KMS-11 (cell line): ENCODE measurements at regions not wholly inside any gene's neighbourhood (a gene's known extent, or its start where the extent isn't known, plus 50 kb on each side); places are given as distances from the start of the nearest gene placed in this dataset.

Experiments
- H2AFZ ChIP-seq: fragments of 200-600 bp; sonication (generic); 2 replicates; pipeline ENCODE4 v1.6.1; 2016; ENCODE audit warnings: antibody characterized with exemption, mixed run types, low read depth
- H3K27ac ChIP-seq: fragments of 200-600 bp; sonication (generic); 2 replicates; pipeline ENCODE4 v1.6.1; 2016; ENCODE audit warnings: mild to moderate bottlenecking, mixed run types
- H3K27me3 ChIP-seq: fragments of 200-600 bp; sonication (generic); 2 replicates; pipeline ENCODE4 v1.6.1; 2017; ENCODE audit warnings: mild to moderate bottlenecking, low read depth, mixed run types, moderate library complexity; ENCODE audit not compliant: insufficient read depth
- H3K36me3 ChIP-seq: fragments of 200-600 bp; sonication (generic); 2 replicates; pipeline ENCODE4 v1.6.1; 2017; ENCODE audit warnings: mild to moderate bottlenecking, mixed run types; ENCODE audit not compliant: insufficient read depth
- H3K4me1 ChIP-seq: fragments of 200-600 bp; sonication (generic); 2 replicates; pipeline ENCODE4 v1.6.1; 2016; ENCODE audit warnings: mild to moderate bottlenecking, low read depth, mixed run types; ENCODE audit not compliant: poor library complexity, severe bottlenecking
- H3K4me2 ChIP-seq: fragments of 200-600 bp; sonication (generic); 2 replicates; pipeline ENCODE4 v1.7.0; 2016; ENCODE audit warnings: mild to moderate bottlenecking, mixed run types
- H3K4me3 ChIP-seq: fragments of 200-600 bp; sonication (generic); IDR thresholded peaks from 2 replicates; pipeline ENCODE4 v1.6.1; 2017; ENCODE audit warnings: low read depth, low read length, mixed read lengths; ENCODE audit not compliant: insufficient read depth
- H3K79me2 ChIP-seq: fragments of 200-600 bp; sonication (generic); 2 replicates; pipeline ENCODE4 v1.6.1; 2016; ENCODE audit warnings: low read depth, mixed run types; ENCODE audit not compliant: insufficient read depth
- H3K9ac ChIP-seq: fragments of 200-600 bp; sonication (generic); 2 replicates; pipeline ENCODE4 v1.6.1; 2016; ENCODE audit warnings: mild to moderate bottlenecking, mixed run types
- H4K20me1 ChIP-seq: fragments of 200-600 bp; sonication (generic); 2 replicates; pipeline ENCODE4 v1.6.1; 2016; ENCODE audit warnings: mild to moderate bottlenecking, mixed run types; ENCODE audit not compliant: insufficient read depth
- CTCF ChIP-seq: fragments of 200-600 bp; sonication (generic); conservative IDR thresholded peaks from 2 replicates; pipeline ENCODE4 v1.6.1; 2017; ENCODE audit warnings: low read depth, mild to moderate bottlenecking, antibody characterized with exemption, low read length, moderate library complexity, mixed read lengths

GRCh38 chrX:13119386-13119785 is 75.0 kb upstream of the FAM9C start:
- no peak overlapping the region for H3K9ac ChIP-seq
- H3K27ac ChIP-seq: no peak overlapping the region

DNA sequence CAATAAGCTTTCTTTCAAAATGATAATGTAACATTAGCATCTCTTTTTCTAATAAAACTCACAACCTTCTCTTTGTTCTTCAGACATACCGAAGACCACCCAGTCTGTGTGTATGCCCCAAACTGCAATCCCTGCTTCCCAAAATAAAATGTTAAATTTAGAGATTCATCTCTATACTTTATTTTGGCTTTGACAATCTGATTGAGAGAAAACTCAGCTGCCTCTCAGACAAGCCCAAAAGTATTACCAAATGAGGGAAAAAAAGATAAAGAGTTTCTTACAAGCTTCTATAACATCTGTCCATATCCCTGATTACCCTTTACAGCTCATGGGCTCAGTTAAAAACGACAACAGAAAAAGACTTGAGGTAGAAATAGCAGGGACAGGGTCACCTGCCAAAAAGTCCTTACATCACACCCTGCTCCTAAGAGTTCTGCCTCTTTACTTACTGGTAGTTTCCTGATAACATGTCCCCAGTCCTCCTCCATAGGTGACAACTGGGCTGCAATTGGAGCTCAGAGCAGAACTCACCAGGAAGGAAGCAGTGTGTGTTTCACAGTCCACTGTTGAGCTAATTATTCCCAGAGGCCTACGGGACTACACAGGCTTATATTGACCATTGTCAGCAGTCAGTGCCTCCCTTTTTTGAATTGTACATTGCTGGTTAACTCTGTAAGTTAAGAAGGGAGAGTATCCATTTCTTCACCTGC is 70.9 kb upstream of the FAM9C start:
- no peaks in the 10 kb centered on the region for H3K36me3 ChIP-seq
- H3K79me2 ChIP-seq: no peaks in the 10 kb centered on the region
- H3K4me2 ChIP-seq: no peak overlapping the region
- H3K9ac ChIP-seq: no peak overlapping the region
- H3K27me3 ChIP-seq: no peaks in the 10 kb centered on the region
- no peak overlapping the region for H3K4me3 ChIP-seq
- no peak overlapping the region; the same call in 1 of the 2 replicates for H2AFZ ChIP-seq
- H3K4me1 ChIP-seq: no peaks in the 10 kb centered on the region
- H4K20me1 ChIP-seq: no peaks in the 10 kb centered on the region
- H3K27ac ChIP-seq: no peak overlapping the region
- no peak for TF ChIP-seq CTCF

More at GRCh38 chrX:13119386-13119785, 75.0 kb upstream of the FAM9C start:
- H3K4me3 ChIP-seq: no peak overlapping the region
- TF ChIP-seq CTCF: no peak
- no peaks in the 10 kb centered on the region for H3K36me3 ChIP-seq
- H3K79me2 ChIP-seq: no peaks in the 10 kb centered on the region
- no peaks in the 10 kb centered on the region for H3K27me3 ChIP-seq
- H3K4me1 ChIP-seq: no peaks in the 10 kb centered on the region
- no peaks in the 10 kb centered on the region for H4K20me1 ChIP-seq
- no peak overlapping the region for H3K4me2 ChIP-seq
- no peak overlapping the region for H2AFZ ChIP-seq

- no peak overlapping the region for H2AFZ ChIP-seq
- H3K79me2 ChIP-seq: no peaks in the 10 kb centered on the region
- no peaks in the 10 kb centered on the region for H3K27me3 ChIP-seq
- H3K36me3 ChIP-seq: no peaks in the 10 kb centered on the region
- H3K9ac ChIP-seq: no peak overlapping the region
- no peak for TF ChIP-seq CTCF
- no peak overlapping the region for H3K4me2 ChIP-seq
- H3K4me3 ChIP-seq: no peak overlapping the region
- no peak overlapping the region for H3K27ac ChIP-seq
- H4K20me1 ChIP-seq: no peaks in the 10 kb centered on the region
- no peaks in the 10 kb centered on the region for H3K4me1 ChIP-seq
Measured at GRCh38 chrX:13112499-13112898, 68.1 kb upstream of the FAM9C start.

DNA sequence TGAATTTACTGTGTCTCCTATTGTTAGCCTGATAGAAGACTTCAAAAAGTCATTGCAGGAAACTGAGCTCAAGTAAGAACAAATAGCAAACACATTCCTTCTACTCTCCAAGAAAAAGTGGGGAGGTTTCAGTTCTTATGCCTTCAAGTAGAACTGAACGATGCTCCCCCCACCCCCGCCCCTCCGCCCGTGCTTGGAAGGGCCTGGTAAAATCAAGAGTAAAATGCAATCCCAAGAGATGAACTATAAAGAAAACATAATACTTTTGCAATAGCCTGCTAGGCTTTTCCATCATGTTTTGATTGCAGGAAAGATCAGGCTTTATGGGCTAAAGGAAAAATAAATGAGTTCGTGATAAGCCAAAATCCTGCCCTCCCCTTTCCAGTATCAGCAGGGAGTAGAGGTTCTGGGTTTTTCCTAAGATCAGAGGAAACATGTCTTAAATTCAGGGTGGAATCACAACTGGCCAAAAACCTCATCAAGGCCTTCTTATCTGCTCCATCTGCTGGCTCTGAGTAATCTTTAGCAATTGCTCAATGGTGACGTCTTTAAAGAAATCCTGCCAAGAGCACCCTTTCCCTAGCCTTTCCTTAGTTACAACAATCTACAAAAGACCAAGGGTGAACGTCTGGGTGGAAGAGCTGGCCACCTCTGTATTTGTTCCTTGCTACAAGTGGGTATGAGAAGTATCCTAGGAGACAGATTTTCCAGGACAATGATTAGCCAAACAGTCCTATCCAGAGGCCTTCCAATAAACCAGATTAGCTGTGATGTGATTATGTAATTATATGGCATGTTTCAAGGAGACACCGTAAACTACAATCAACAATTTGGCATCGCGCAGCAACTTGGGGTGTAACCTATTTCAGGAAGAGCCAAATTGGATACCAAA is 66.3 kb upstream of the FAM9C start:
- no peak for TF ChIP-seq CTCF
- Histone ChIP-seq H4K20me1 (no peaks in the 10 kb centered on the region), H3K4me3 (no peak overlapping the region), H3K4me1 (no peaks in the 10 kb centered on the region), H3K36me3 (no peaks in the 10 kb centered on the region), H2AFZ (no peak overlapping the region), H3K4me2 (no peak overlapping the region), H3K27me3 (no peaks in the 10 kb centered on the region), H3K79me2 (no peaks in the 10 kb centered on the region), H3K27ac (no peak overlapping the region), H3K9ac (no peak overlapping the region)
